ENCODE measurements at regions not wholly inside any gene's neighbourhood (a gene's known extent, or its start where the extent isn't known, plus 50 kb on each side); places are given as distances from the start of the nearest gene placed in this dataset.

GRCh38 chr9:109683521-109683920, 96.5 kb upstream of the PALM2AKAP2 start:
- dilution Hi-C loops (cut with MboI; ENCODE audit: extremely low pct_ligation_motif_present, low sequenced_read_pairs): no loop called here
- no peaks in the 10 kb centered on the region for H4K20me1 ChIP-seq (ENCODE audit: control insufficient read depth, extremely low read depth, insufficient read depth, low read length)
- H2AFZ ChIP-seq (ENCODE audit: control insufficient read depth, low read length): no peak overlapping the region
- H3K4me2 ChIP-seq (ENCODE audit: control insufficient read depth, extremely low read depth, insufficient read depth, low read depth, low read length): no peak overlapping the region
- H3K27ac ChIP-seq (ENCODE audit: control insufficient read depth, insufficient read depth, low read length): no peak overlapping the region
- no peaks in the 10 kb centered on the region for H3K79me2 ChIP-seq (ENCODE audit: control insufficient read depth, insufficient read depth, low read length)
- H3K4me1 ChIP-seq (ENCODE audit: control insufficient read depth, extremely low read depth, insufficient read depth, low read length): no peaks in the 10 kb centered on the region
- no peaks in the 10 kb centered on the region for H3K9me3 ChIP-seq (ENCODE audit: control insufficient read depth, low read depth, low read length)
- H3K9me1 ChIP-seq (ENCODE audit: control insufficient read depth, extremely low read depth, insufficient read depth, low read length): no peaks in the 10 kb centered on the region
- peaks cover 9% of the 10 kb centered on the region for H3K27me3 ChIP-seq (ENCODE audit: control insufficient read depth, extremely low read depth, insufficient read depth, low read length)
- no peaks in the 10 kb centered on the region for H3K36me3 ChIP-seq (ENCODE audit: control insufficient read depth in 2 of 2, extremely low read depth in 1 of 2, insufficient read depth in 2 of 2, low read length in 2 of 2)
- DNase-seq (ENCODE audit: low read depth, low spot score): no peak
- no peak for FAIRE-seq
- no peak overlapping the region for H3K4me3 ChIP-seq (ENCODE audit: control insufficient read depth in 2 of 3, extremely low read depth in 1 of 3, insufficient read depth in 2 of 3, low read depth in 1 of 3, low read length in 3 of 3)
- TF ChIP-seq, protein P1, sequence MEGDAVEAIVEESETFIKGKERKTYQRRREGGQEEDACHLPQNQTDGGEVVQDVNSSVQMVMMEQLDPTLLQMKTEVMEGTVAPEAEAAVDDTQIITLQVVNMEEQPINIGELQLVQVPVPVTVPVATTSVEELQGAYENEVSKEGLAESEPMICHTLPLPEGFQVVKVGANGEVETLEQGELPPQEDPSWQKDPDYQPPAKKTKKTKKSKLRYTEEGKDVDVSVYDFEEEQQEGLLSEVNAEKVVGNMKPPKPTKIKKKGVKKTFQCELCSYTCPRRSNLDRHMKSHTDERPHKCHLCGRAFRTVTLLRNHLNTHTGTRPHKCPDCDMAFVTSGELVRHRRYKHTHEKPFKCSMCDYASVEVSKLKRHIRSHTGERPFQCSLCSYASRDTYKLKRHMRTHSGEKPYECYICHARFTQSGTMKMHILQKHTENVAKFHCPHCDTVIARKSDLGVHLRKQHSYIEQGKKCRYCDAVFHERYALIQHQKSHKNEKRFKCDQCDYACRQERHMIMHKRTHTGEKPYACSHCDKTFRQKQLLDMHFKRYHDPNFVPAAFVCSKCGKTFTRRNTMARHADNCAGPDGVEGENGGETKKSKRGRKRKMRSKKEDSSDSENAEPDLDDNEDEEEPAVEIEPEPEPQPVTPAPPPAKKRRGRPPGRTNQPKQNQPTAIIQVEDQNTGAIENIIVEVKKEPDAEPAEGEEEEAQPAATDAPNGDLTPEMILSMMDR (optimal IDR thresholded peaks at IDR 0.05 in 1 of 3, IDR thresholded peaks at IDR 0.05 in 1 of 3, conservative IDR thresholded peaks at IDR 0.05 in 1 of 3; ENCODE audit: extremely low read depth in 1 of 3, insufficient read depth in 2 of 3, low read length in 3 of 3): no peak
- no peak for TF ChIP-seq EZH2 (IDR thresholded peaks at IDR 0.05; ENCODE audit: low read length)
- no peak overlapping the region for H3K9ac ChIP-seq (ENCODE audit: control insufficient read depth, extremely low read depth, insufficient read depth, low read length)

DNA sequence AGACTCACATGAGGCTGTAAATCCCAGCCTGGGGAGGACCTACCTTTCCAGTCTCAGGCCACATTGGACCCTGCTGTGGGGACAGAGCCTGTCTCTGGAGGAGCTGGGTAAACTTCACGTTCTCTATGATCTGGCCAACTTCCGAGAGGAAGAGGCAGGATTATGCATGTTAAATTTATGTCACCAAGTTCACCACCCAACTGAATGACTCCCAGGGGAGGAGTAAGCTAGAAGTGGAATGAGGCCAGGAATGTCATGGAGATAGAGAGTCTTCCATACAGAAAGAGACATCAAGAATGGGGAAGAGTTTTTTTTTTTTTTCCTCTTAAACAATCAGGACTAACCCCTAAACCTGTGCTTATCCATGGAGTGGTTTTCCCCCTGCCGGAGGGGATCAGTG, 90.3 kb upstream of the PALM2AKAP2 start:
- no peak overlapping the region for H3K9ac ChIP-seq (ENCODE audit: control insufficient read depth, extremely low read depth, insufficient read depth, low read length)
- no peaks in the 10 kb centered on the region for H4K20me1 ChIP-seq (ENCODE audit: control insufficient read depth, extremely low read depth, insufficient read depth, low read length)
- H3K9me1 ChIP-seq (ENCODE audit: control insufficient read depth, extremely low read depth, insufficient read depth, low read length): no peaks in the 10 kb centered on the region
- no peaks in the 10 kb centered on the region for H3K36me3 ChIP-seq (ENCODE audit: control insufficient read depth in 2 of 2, extremely low read depth in 1 of 2, insufficient read depth in 2 of 2, low read length in 2 of 2)
- H3K9me3 ChIP-seq (ENCODE audit: control insufficient read depth, low read depth, low read length): no peaks in the 10 kb centered on the region
- FAIRE-seq (peak; percentile 26), DNase-seq (ENCODE audit: low read depth, low spot score) (no peak)
- H3K27me3 ChIP-seq (ENCODE audit: control insufficient read depth, extremely low read depth, insufficient read depth, low read length): no peaks in the 10 kb centered on the region
- H3K27ac ChIP-seq (ENCODE audit: control insufficient read depth, insufficient read depth, low read length): no peak overlapping the region
- no peaks in the 10 kb centered on the region for H3K79me2 ChIP-seq (ENCODE audit: control insufficient read depth, insufficient read depth, low read length)
- H3K4me3 ChIP-seq (ENCODE audit: control insufficient read depth in 2 of 3, extremely low read depth in 1 of 3, insufficient read depth in 2 of 3, low read depth in 1 of 3, low read length in 3 of 3): no peak overlapping the region
- peak overlapping the region; percentile 3 for H3K4me2 ChIP-seq (ENCODE audit: control insufficient read depth, extremely low read depth, insufficient read depth, low read depth, low read length)
- H3K4me1 ChIP-seq (ENCODE audit: control insufficient read depth, extremely low read depth, insufficient read depth, low read length): no peaks in the 10 kb centered on the region
- no peak for TF ChIP-seq EZH2 (IDR thresholded peaks at IDR 0.05; ENCODE audit: low read length)
- TF ChIP-seq, protein P1 (optimal IDR thresholded peaks at IDR 0.05 in 1 of 3, IDR thresholded peaks at IDR 0.05 in 1 of 3, conservative IDR thresholded peaks at IDR 0.05 in 1 of 3; ENCODE audit: extremely low read depth in 1 of 3, insufficient read depth in 2 of 3, low read length in 3 of 3): no peak
- dilution Hi-C loops (cut with MboI; ENCODE audit: extremely low pct_ligation_motif_present, low sequenced_read_pairs): no loop called here
- no peak overlapping the region for H2AFZ ChIP-seq (ENCODE audit: control insufficient read depth, low read length)
